ENCODE measurements at regions not wholly inside any gene's neighbourhood (a gene's known extent, or its start where the extent isn't known, plus 50 kb on each side); places are given as distances from the start of the nearest gene placed in this dataset.
"Not testable (repeated sequence)": the region's sequence is repeated elsewhere in the genome, so short reads cannot be mapped to it uniquely, and the experiment has no call there.

GRCh38 chr1:106360252-106360651 lies 696.2 kb upstream of the PRMT6 start:
- Mint-ChIP-seq H3K4me1 (ENCODE audit: unreplicated experiment) (no peaks in the 10 kb centered on the region), H3K27me3 (ENCODE audit: unreplicated experiment) (no peaks in the 10 kb centered on the region), H3K4me3 (ENCODE audit: unreplicated experiment) (no peak overlapping the region), H3K27ac (ENCODE audit: unreplicated experiment) (no peak overlapping the region), H3K9me3 (ENCODE audit: unreplicated experiment) (no peaks in the 10 kb centered on the region), H3K36me3 (ENCODE audit: low read depth, unreplicated experiment) (no peaks in the 10 kb centered on the region)
- DNase-seq (ENCODE audit: low spot score): no peak
- TF ChIP-seq CTCF (IDR thresholded peaks at IDR 0.05; ENCODE audit: unreplicated experiment): peak; percentile 56

- no peak for TF ChIP-seq CTCF (IDR thresholded peaks at IDR 0.05; ENCODE audit: unreplicated experiment)
- Mint-ChIP-seq H3K9me3 (ENCODE audit: unreplicated experiment) (no peaks in the 10 kb centered on the region), H3K27me3 (ENCODE audit: unreplicated experiment) (no peaks in the 10 kb centered on the region), H3K36me3 (ENCODE audit: low read depth, unreplicated experiment) (no peaks in the 10 kb centered on the region), H3K4me1 (ENCODE audit: unreplicated experiment) (no peaks in the 10 kb centered on the region), H3K27ac (ENCODE audit: unreplicated experiment) (no peak overlapping the region), H3K4me3 (ENCODE audit: unreplicated experiment) (no peak overlapping the region)
- DNase-seq (ENCODE audit: low spot score): no peak
Observed at GRCh38 chr1:106366627-106367319, 689.7 kb upstream of the PRMT6 start.

GRCh38 chr1:106378261-106378660 lies 678.2 kb upstream of the PRMT6 start:
- H3K36me3 Mint-ChIP-seq (ENCODE audit: low read depth, unreplicated experiment): no peaks in the 10 kb centered on the region
- no peak overlapping the region for H3K4me3 Mint-ChIP-seq (ENCODE audit: unreplicated experiment)
- DNase-seq (ENCODE audit: low spot score): no peak
- no peak for TF ChIP-seq CTCF (IDR thresholded peaks at IDR 0.05; ENCODE audit: unreplicated experiment)
- no peaks in the 10 kb centered on the region for H3K4me1 Mint-ChIP-seq (ENCODE audit: unreplicated experiment)
- no peak overlapping the region for H3K27ac Mint-ChIP-seq (ENCODE audit: unreplicated experiment)
- no peaks in the 10 kb centered on the region for H3K9me3 Mint-ChIP-seq (ENCODE audit: unreplicated experiment)
- H3K27me3 Mint-ChIP-seq (ENCODE audit: unreplicated experiment): no peaks in the 10 kb centered on the region

GRCh38 chr1:106380772-106381171 lies 675.7 kb upstream of the PRMT6 start:
- no peak for TF ChIP-seq CTCF (IDR thresholded peaks at IDR 0.05; ENCODE audit: unreplicated experiment)
- no peak overlapping the region for H3K4me3 Mint-ChIP-seq (ENCODE audit: unreplicated experiment)
- no peaks in the 10 kb centered on the region for H3K4me1 Mint-ChIP-seq (ENCODE audit: unreplicated experiment)
- H3K36me3 Mint-ChIP-seq (ENCODE audit: low read depth, unreplicated experiment): no peaks in the 10 kb centered on the region
- DNase-seq (ENCODE audit: low spot score): no peak
- H3K9me3 Mint-ChIP-seq (ENCODE audit: unreplicated experiment): no peaks in the 10 kb centered on the region
- H3K27ac Mint-ChIP-seq (ENCODE audit: unreplicated experiment): no peak overlapping the region
- H3K27me3 Mint-ChIP-seq (ENCODE audit: unreplicated experiment): no peaks in the 10 kb centered on the region

GRCh38 chr1:106389160-106389559 lies 667.3 kb upstream of the PRMT6 start:
- not testable (repeated sequence) for H3K9me3 Mint-ChIP-seq (ENCODE audit: unreplicated experiment); H3K27me3 Mint-ChIP-seq (ENCODE audit: unreplicated experiment); H3K4me1 Mint-ChIP-seq (ENCODE audit: unreplicated experiment); H3K36me3 Mint-ChIP-seq (ENCODE audit: low read depth, unreplicated experiment); DNase-seq (ENCODE audit: low spot score); H3K27ac Mint-ChIP-seq (ENCODE audit: unreplicated experiment); H3K4me3 Mint-ChIP-seq (ENCODE audit: unreplicated experiment)
